Neural progenitor cell (in vitro differentiated cells): ENCODE measurements at regions not wholly inside any gene's neighbourhood (a gene's known extent, or its start where the extent isn't known, plus 50 kb on each side); places are given as distances from the start of the nearest gene placed in this dataset.

Source experiments
- DNase-seq: peaks from one replicate; pipeline ENCODE4 v3.0.0-alpha.2; 2016; ENCODE audit warnings: low spot score
- H2AFZ ChIP-seq: fragments of 200-600 bp; sonication (generic); replicated peaks from 2 replicates; pipeline ENCODE4 v1.6.1; 2016; ENCODE audit warnings: antibody characterized with exemption
- H3F3A ChIP-seq: fragments of 200-600 bp; sonication (generic); 2 replicates; pipeline ENCODE4 v1.6.1; 2016; ENCODE audit warnings: antibody characterized with exemption, low read depth
- H3K27ac ChIP-seq: fragments of 200-600 bp; sonication (generic); 2 replicates; pipeline ENCODE4 v1.5.1; 2016; ENCODE audit warnings: mild to moderate bottlenecking
- H3K27me3 ChIP-seq: fragments of 200-600 bp; sonication (generic); 2 replicates; pipeline ENCODE4 v1.6.1; 2016; ENCODE audit warnings: mild to moderate bottlenecking, moderate library complexity
- H3K36me3 ChIP-seq: fragments of 200-600 bp; sonication (generic); 2 replicates; pipeline ENCODE4 v1.5.1; 2016
- H3K4me1 ChIP-seq: fragments of 200-600 bp; sonication (generic); 2 replicates; pipeline ENCODE4 v1.6.1; 2016; ENCODE audit warnings: mixed run types
- H3K4me2 ChIP-seq: fragments of 200-600 bp; sonication (generic); 2 replicates; pipeline ENCODE4 v1.6.1; 2016
- H3K4me3 ChIP-seq: fragments of 200-600 bp; sonication (generic); 2 replicates; pipeline ENCODE4 v1.5.1; 2016
- H3K79me2 ChIP-seq: fragments of 200-600 bp; sonication (generic); 2 replicates; pipeline ENCODE4 v1.6.1; 2016; ENCODE audit warnings: low read depth
- H3K9ac ChIP-seq: fragments of 200-600 bp; sonication (generic); 2 replicates; pipeline ENCODE4 v1.6.1; 2016
- H3K9me3 ChIP-seq: fragments of 200-600 bp; sonication (generic); 2 replicates; pipeline ENCODE4 v1.5.1; 2016; ENCODE audit warnings: low read depth
- H4K20me1 ChIP-seq: fragments of 200-600 bp; sonication (generic); 2 replicates; pipeline ENCODE4 v1.6.1; 2016; ENCODE audit warnings: low read depth
- H3K27ac Mint-ChIP-seq: 3 replicates; pipeline ENCODE4 v1.8.0; 2021; ENCODE audit warnings: mixed read lengths
- H3K27me3 Mint-ChIP-seq: 2 replicates; pipeline ENCODE4 v1.8.0; 2022; ENCODE audit warnings: low read depth, mild to moderate bottlenecking, inconsistent platforms, moderate library complexity, mixed read lengths; ENCODE audit not compliant: insufficient read depth
- H3K36me3 Mint-ChIP-seq: 3 replicates; pipeline ENCODE4 v1.8.0; 2021; ENCODE audit warnings: mixed read lengths
- H3K4me1 Mint-ChIP-seq: 3 replicates; pipeline ENCODE4 v1.8.0; 2021; ENCODE audit warnings: mixed read lengths
- H3K4me3 Mint-ChIP-seq: 3 replicates; pipeline ENCODE4 v1.8.0; 2021; ENCODE audit warnings: mild to moderate bottlenecking, moderate library complexity, mixed read lengths
- H3K9me3 Mint-ChIP-seq: 3 replicates; pipeline ENCODE4 v1.8.0; 2020; ENCODE audit warnings: mixed read lengths
- EZH2 ChIP-seq: fragments of 200-600 bp; sonication (generic); IDR thresholded peaks from 2 replicates; pipeline ENCODE4 v1.6.1; 2017; ENCODE audit warnings: antibody characterized with exemption, mild to moderate bottlenecking, moderate library complexity
- EZH2phosphoT487 ChIP-seq: fragments of 200-600 bp; sonication (generic); IDR thresholded peaks from 2 replicates; pipeline ENCODE4 v1.6.1; 2017; ENCODE audit warnings: antibody characterized with exemption
- TF ChIP-seq, protein P1 (sequence below): fragments of 200-600 bp; sonication (generic); IDR thresholded peaks from 2 replicates; pipeline ENCODE4 v1.5.1; 2017; ENCODE audit warnings: antibody characterized with exemption, mild to moderate bottlenecking

DNA sequence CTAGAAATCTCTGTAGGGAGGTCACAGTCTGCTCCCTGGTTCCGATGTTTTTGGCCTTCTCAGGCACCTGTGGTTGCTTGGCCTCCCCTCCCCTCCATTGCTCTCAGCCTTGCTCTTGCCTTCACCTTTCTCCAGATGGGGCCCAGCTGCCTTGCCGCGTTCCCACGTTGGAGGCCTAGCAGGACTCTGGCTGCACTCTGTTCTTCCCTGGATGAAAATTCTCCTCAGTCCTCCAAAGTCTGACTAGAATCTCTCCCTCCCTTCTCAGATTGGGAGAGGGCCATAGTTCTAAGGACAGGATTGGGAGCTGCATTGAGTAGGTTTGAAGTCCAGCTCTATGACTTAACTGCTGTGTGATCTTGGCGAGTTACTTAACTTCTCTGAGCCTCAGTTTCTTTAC, 213.7 kb upstream of the HABP2 start:
- Histone ChIP-seq H3K27ac (no peak overlapping the region), H3K4me3 (no peak overlapping the region), H3K36me3 (no peaks in the 10 kb centered on the region), H2AFZ (no peak overlapping the region), H3K27me3 (no peaks in the 10 kb centered on the region), H3K4me1 (no peaks in the 10 kb centered on the region), H4K20me1 (no peaks in the 10 kb centered on the region), H3K4me2 (no peak overlapping the region), H3K9ac (no peak overlapping the region), H3F3A (no peaks in the 10 kb centered on the region), H3K9me3 (no peaks in the 10 kb centered on the region), H3K79me2 (no peaks in the 10 kb centered on the region)
- Mint-ChIP-seq H3K36me3 (no peaks in the 10 kb centered on the region), H3K9me3 (peaks cover 11% of the 10 kb centered on the region), H3K27me3 (peaks cover 3% of the 10 kb centered on the region), H3K4me1 (peaks cover 6% of the 10 kb centered on the region), H3K4me3 (no peak overlapping the region), H3K27ac (peak overlapping the region; percentile 65)
- no peak for DNase-seq
- TF ChIP-seq EZH2phosphoT487 (no peak), EZH2 (no peak)
- TF ChIP-seq, protein P1, sequence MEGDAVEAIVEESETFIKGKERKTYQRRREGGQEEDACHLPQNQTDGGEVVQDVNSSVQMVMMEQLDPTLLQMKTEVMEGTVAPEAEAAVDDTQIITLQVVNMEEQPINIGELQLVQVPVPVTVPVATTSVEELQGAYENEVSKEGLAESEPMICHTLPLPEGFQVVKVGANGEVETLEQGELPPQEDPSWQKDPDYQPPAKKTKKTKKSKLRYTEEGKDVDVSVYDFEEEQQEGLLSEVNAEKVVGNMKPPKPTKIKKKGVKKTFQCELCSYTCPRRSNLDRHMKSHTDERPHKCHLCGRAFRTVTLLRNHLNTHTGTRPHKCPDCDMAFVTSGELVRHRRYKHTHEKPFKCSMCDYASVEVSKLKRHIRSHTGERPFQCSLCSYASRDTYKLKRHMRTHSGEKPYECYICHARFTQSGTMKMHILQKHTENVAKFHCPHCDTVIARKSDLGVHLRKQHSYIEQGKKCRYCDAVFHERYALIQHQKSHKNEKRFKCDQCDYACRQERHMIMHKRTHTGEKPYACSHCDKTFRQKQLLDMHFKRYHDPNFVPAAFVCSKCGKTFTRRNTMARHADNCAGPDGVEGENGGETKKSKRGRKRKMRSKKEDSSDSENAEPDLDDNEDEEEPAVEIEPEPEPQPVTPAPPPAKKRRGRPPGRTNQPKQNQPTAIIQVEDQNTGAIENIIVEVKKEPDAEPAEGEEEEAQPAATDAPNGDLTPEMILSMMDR: no peak

DNA sequence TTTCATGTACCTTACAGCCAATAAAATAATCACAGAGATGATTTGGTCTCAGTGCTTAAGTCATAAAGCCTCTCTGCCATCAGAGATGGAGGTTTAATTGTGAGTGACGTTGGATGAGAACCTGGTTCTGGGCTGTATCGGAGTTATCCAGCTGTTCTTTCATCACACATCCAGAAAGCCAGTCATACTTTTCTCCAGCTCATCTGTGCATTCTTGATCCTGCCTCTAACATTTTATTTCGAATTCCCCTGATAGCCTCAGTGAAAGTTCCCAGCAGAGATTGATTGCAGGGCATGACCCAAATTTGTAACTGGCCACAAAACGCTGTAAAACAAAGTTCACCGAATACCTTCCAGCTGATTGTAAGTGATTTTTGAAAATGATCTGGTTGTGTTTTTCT, 212.6 kb upstream of the HABP2 start:
- Histone ChIP-seq H3K9me3 (no peaks in the 10 kb centered on the region), H3K4me3 (no peak overlapping the region), H3K4me1 (peaks cover 2% of the 10 kb centered on the region), H3K36me3 (no peaks in the 10 kb centered on the region), H3K27me3 (no peaks in the 10 kb centered on the region), H2AFZ (no peak overlapping the region), H3K9ac (no peak overlapping the region), H3K79me2 (no peaks in the 10 kb centered on the region), H3K4me2 (no peak overlapping the region), H3K27ac (no peak overlapping the region), H4K20me1 (no peaks in the 10 kb centered on the region), H3F3A (no peaks in the 10 kb centered on the region)
- H3K4me3 Mint-ChIP-seq: no peak overlapping the region
- peaks cover 6% of the 10 kb centered on the region for H3K4me1 Mint-ChIP-seq
- TF ChIP-seq EZH2phosphoT487: no peak
- TF ChIP-seq, protein P1: no peak
- no peak for TF ChIP-seq EZH2
- DNase-seq: no peak
- peaks cover 4% of the 10 kb centered on the region for H3K9me3 Mint-ChIP-seq
- peaks cover 3% of the 10 kb centered on the region for H3K27me3 Mint-ChIP-seq
- H3K27ac Mint-ChIP-seq: no peak overlapping the region
- H3K36me3 Mint-ChIP-seq: no peaks in the 10 kb centered on the region

DNA sequence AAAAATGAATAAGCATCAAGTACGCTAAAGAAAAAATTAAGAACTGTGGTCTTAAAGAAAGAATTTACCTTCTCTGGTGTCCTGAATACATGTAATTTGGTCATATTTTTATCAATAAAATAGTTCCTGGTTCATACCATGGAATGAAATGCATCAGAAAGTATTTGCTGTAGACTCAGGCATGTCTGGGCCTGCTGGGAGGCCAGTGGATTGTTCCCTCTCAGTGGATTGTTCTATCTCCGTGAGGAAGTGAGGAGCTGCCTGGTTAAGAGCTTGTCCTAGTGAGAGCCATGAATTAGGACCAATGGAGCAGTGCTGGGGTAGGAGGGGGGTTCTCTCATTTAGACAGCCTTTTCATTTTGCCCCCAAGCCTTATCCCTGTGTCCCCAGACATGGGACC, 211.7 kb upstream of the HABP2 start:
- no peak overlapping the region for H3K9ac ChIP-seq
- no peak overlapping the region for H3K4me2 ChIP-seq
- no peak overlapping the region for H2AFZ ChIP-seq
- H3K27ac Mint-ChIP-seq: no peak overlapping the region
- no peak overlapping the region for H3K4me3 Mint-ChIP-seq
- H3K4me3 ChIP-seq: no peak overlapping the region
- no peaks in the 10 kb centered on the region for H3K27me3 ChIP-seq
- peaks cover 4% of the 10 kb centered on the region for H3K9me3 Mint-ChIP-seq
- no peak for TF ChIP-seq EZH2
- no peak for TF ChIP-seq EZH2phosphoT487
- TF ChIP-seq, protein P1: no peak
- H3K36me3 ChIP-seq: no peaks in the 10 kb centered on the region
- peaks cover 11% of the 10 kb centered on the region for H3K4me1 ChIP-seq
- H3K79me2 ChIP-seq: no peaks in the 10 kb centered on the region
- H3F3A ChIP-seq: no peaks in the 10 kb centered on the region
- H3K27ac ChIP-seq: no peak overlapping the region
- no peaks in the 10 kb centered on the region for H4K20me1 ChIP-seq
- H3K36me3 Mint-ChIP-seq: no peaks in the 10 kb centered on the region
- H3K27me3 Mint-ChIP-seq: peaks cover 3% of the 10 kb centered on the region
- H3K9me3 ChIP-seq: no peaks in the 10 kb centered on the region
- H3K4me1 Mint-ChIP-seq: peaks cover 8% of the 10 kb centered on the region
- DNase-seq: no peak
